B cell (primary cell): ENCODE measurements at regions not wholly inside any gene's neighbourhood (a gene's known extent, or its start where the extent isn't known, plus 50 kb on each side); places are given as distances from the start of the nearest gene placed in this dataset.
"Not testable (repeated sequence)": the region's sequence is repeated elsewhere in the genome, so short reads cannot be mapped to it uniquely, and the experiment has no call there.

Experiments
- ATAC-seq: fragments of 200-7000 bp; cut with Tn5 transposase; one replicate; pipeline ENCODE4 v1.10.0; 2021; ENCODE audit warnings: low read depth, mild to moderate bottlenecking, moderate number of reproducible peaks, moderate library complexity
- CTCF ChIA-PET: fragments of 350-600 bp; sonication (Branson Sonifier 250); formaldehyde crosslinking; loops from one replicate; lab custom pipeline; 2021; ENCODE audit warnings: antibody characterized with exemption, inconsistent platforms; lab: Charles Lee
- POLR2A ChIA-PET: fragments of 350-600 bp; sonication (Branson Sonifier 250); formaldehyde crosslinking; loops from one replicate; lab custom pipeline; 2021; ENCODE audit warnings: antibody characterized with exemption; lab: Charles Lee
- DNase-seq: peaks from one replicate; pipeline ENCODE4 v3.0.0; 2013
- H2AFZ ChIP-seq: 2 replicates; pipeline ENCODE4 v1.6.1; 2012; ENCODE audit warnings: mild to moderate bottlenecking, low read depth, low read length; ENCODE audit not compliant: insufficient read depth, poor library complexity, severe bottlenecking
- H3K27ac ChIP-seq, 2 donors: 1 replicate in 1 of 2; 2 replicates in 1 of 2; pipeline ENCODE4 v1.5.1; 2012 to 2013; ENCODE audit warnings: low read length in 2 of 2, mild to moderate bottlenecking in 2 of 2, moderate library complexity in 1 of 2
- H3K27me3 ChIP-seq, 4 experiments: fragments of 200-600 bp in 1 of 4; sonication (generic) in 1 of 4; replicated peaks in 1 of 4; 1 replicate in 2 of 4; 2 replicates in 2 of 4; pipeline versions ENCODE4 v1.6.1 to v1.7.0; 2013 to 2016; ENCODE audit warnings: low read length in 3 of 4, mild to moderate bottlenecking in 2 of 4, mixed read lengths in 1 of 4, moderate library complexity in 1 of 4; ENCODE audit not compliant: insufficient read depth in 4 of 4, control insufficient read depth in 3 of 4; ENCODE audit errors: control extremely low read depth in 1 of 4
- H3K36me3 ChIP-seq, 2 experiments: replicated peaks in 1 of 2; 1 replicate in 1 of 2; 2 replicates in 1 of 2; pipeline versions ENCODE4 v1.6.1 to v1.7.1; 2013; ENCODE audit warnings: low read length in 1 of 2; ENCODE audit not compliant: insufficient read depth in 2 of 2, control insufficient read depth in 1 of 2; ENCODE audit errors: control extremely low read depth in 1 of 2, extremely low read depth in 1 of 2
- H3K4me1 ChIP-seq, 2 donors: fragments of 200-600 bp in 1 of 2; sonication (generic) in 1 of 2; 1 replicate in 1 of 2; 2 replicates in 1 of 2; pipeline versions ENCODE4 v1.5.1 to v1.6.1; 2013 to 2017; ENCODE audit warnings: low read length in 2 of 2; ENCODE audit not compliant: control insufficient read depth in 2 of 2, insufficient read depth in 2 of 2
- H3K4me2 ChIP-seq: replicated peaks from 2 replicates; pipeline ENCODE3; 2012; ENCODE audit warnings: mild to moderate bottlenecking, low read depth, low read length; ENCODE audit not compliant: poor library complexity, severe bottlenecking
- H3K4me3 ChIP-seq, 5 experiments: fragments of 200-600 bp in 1 of 5; sonication (generic) in 1 of 5; 1 replicate in 3 of 5; 2 replicates in 2 of 5; pipeline versions ENCODE4 v1.5.1 to v1.7.0; 2011 to 2016; ENCODE audit warnings: low read length in 4 of 5, mild to moderate bottlenecking in 4 of 5, low read depth in 2 of 5, control low read depth in 1 of 5, moderate library complexity in 1 of 5; ENCODE audit not compliant: insufficient read depth in 1 of 5; ENCODE audit errors: control extremely low read depth in 1 of 5, extremely low read depth in 1 of 5
- H3K79me2 ChIP-seq: fragments of 200-600 bp; sonication (generic); one replicate; pipeline ENCODE4 v1.6.0; 2016; ENCODE audit warnings: low read length; ENCODE audit not compliant: control insufficient read depth, insufficient read depth
- H3K9ac ChIP-seq: fragments of 200-600 bp; sonication (generic); 2 replicates; pipeline ENCODE4 v1.6.1; 2017; ENCODE audit warnings: mild to moderate bottlenecking, low read length, moderate library complexity
- H3K9me3 ChIP-seq, 3 donors: one replicate each; pipeline versions ENCODE4 v1.6.1 to v1.7.1; 2013; ENCODE audit warnings: low read length in 2 of 3; ENCODE audit not compliant: control insufficient read depth in 2 of 3, insufficient read depth in 1 of 3; ENCODE audit errors: control extremely low read depth in 1 of 3
- H4K20me1 ChIP-seq: 2 replicates; pipeline ENCODE4 v1.6.0; 2012; ENCODE audit warnings: mild to moderate bottlenecking, low read length; ENCODE audit not compliant: insufficient read depth, control insufficient read depth, poor library complexity, severe bottlenecking
- H3K27ac Mint-ChIP-seq: one replicate; pipeline ENCODE4 v1.8.0; 2021; ENCODE audit warnings: mixed read lengths
- H3K27me3 Mint-ChIP-seq: one replicate; pipeline ENCODE4 v1.8.0; 2021; ENCODE audit warnings: mixed read lengths
- H3K4me1 Mint-ChIP-seq: one replicate; pipeline ENCODE4 v1.8.0; 2021; ENCODE audit warnings: mixed read lengths
- H3K4me3 Mint-ChIP-seq: one replicate; pipeline ENCODE4 v1.8.0; 2021; ENCODE audit warnings: mixed read lengths
- H3K9me3 Mint-ChIP-seq: one replicate; pipeline ENCODE4 v1.8.0; 2022; ENCODE audit warnings: mixed read lengths; ENCODE audit not compliant: insufficient read depth
- CTCF ChIP-seq: fragments of 200-600 bp; IDR thresholded peaks from one replicate; pipeline ENCODE4 v1.8.0; 2022; ENCODE audit warnings: antibody characterized with exemption, mild to moderate bottlenecking
- EZH2 ChIP-seq: IDR thresholded peaks from 2 replicates; pipeline ENCODE4 v1.6.1; 2012; ENCODE audit warnings: borderline replicate concordance, low read depth, mild to moderate bottlenecking, moderate library complexity, low read length; ENCODE audit not compliant: insufficient read depth, poor library complexity, severe bottlenecking
- WGBS: methylation state at CpG from one replicate; pipeline ENCODE4 v1.1.5; 2013; ENCODE audit warnings: missing lambda C conversion rate; ENCODE audit not compliant: insufficient coverage; 5-methylcytosine and 5-hydroxymethylcytosine counted together
- intact Hi-C: fragments of 100-400 bp; cut with micrococcal nuclease; formaldehyde crosslinking; loops from one replicate; pipeline ENCODE4 v1.10.0; 2022

GRCh38 chr6:81950877-81951276 is 198.4 kb upstream of the TENT5A start:
- Mint-ChIP-seq H3K9me3 (no peaks in the 10 kb centered on the region), H3K27me3 (no peaks in the 10 kb centered on the region), H3K4me1 (no peaks in the 10 kb centered on the region), H3K27ac (no peak overlapping the region), H3K4me3 (no peak overlapping the region)
- intact Hi-C loops, result no loop called here
- no peaks in the 10 kb centered on the region for H3K4me1 ChIP-seq
- no peak overlapping the region for H3K27ac ChIP-seq
- no peak for DNase-seq
- no peaks in the 10 kb centered on the region for H3K79me2 ChIP-seq
- no peaks in the 10 kb centered on the region for H3K36me3 ChIP-seq
- H2AFZ ChIP-seq, result no peak overlapping the region
- H3K4me2 ChIP-seq, result no peak overlapping the region
- POLR2A ChIA-PET, result no interaction called here
- no peaks in the 10 kb centered on the region for H4K20me1 ChIP-seq
- ATAC-seq, result no peak
- no peaks in the 10 kb centered on the region for H3K27me3 ChIP-seq
- CTCF ChIA-PET, result no interaction called here
- H3K4me3 ChIP-seq, result no peak overlapping the region
- no peaks in the 10 kb centered on the region for H3K9me3 ChIP-seq
- no CpG with 5 or more reads among the region's 1 CpG for WGBS
- H3K9ac ChIP-seq, result no peak overlapping the region
- TF ChIP-seq EZH2 (no peak), CTCF (no peak)

GRCh38 chr6:81948861-81949260 is 196.4 kb upstream of the TENT5A start:
- H3K4me1 Mint-ChIP-seq, result no peaks in the 10 kb centered on the region
- Histone ChIP-seq H3K79me2 (no peaks in the 10 kb centered on the region), H4K20me1 (no peaks in the 10 kb centered on the region), H3K4me3 (no peak overlapping the region), H2AFZ (no peak overlapping the region), H3K27me3 (no peaks in the 10 kb centered on the region), H3K9ac (no peak overlapping the region), H3K4me1 (no peaks in the 10 kb centered on the region), H3K27ac (no peak overlapping the region), H3K4me2 (no peak overlapping the region), H3K36me3 (no peaks in the 10 kb centered on the region), H3K9me3 (no peaks in the 10 kb centered on the region)
- H3K27ac Mint-ChIP-seq, result no peak overlapping the region
- ATAC-seq, result no peak
- no peak overlapping the region for H3K4me3 Mint-ChIP-seq
- intact Hi-C loops, result no loop called here
- DNase-seq, result no peak
- ChIA-PET CTCF (no interaction called here), POLR2A (no interaction called here)
- no peaks in the 10 kb centered on the region for H3K27me3 Mint-ChIP-seq
- TF ChIP-seq EZH2 (no peak), CTCF (no peak)
- H3K9me3 Mint-ChIP-seq, result no peaks in the 10 kb centered on the region

- POLR2A ChIA-PET, H3K27ac Mint-ChIP-seq: not testable (repeated sequence)
These were observed 195.7 kb upstream of the TENT5A start for GRCh38 chr6:81948196-81948595.

More at GRCh38 chr6:81948196-81948595, 195.7 kb upstream of the TENT5A start:
- H3K9ac ChIP-seq, H2AFZ ChIP-seq, H3K4me3 ChIP-seq, H3K4me2 ChIP-seq, H3K9me3 ChIP-seq, H3K4me1 Mint-ChIP-seq, H3K9me3 Mint-ChIP-seq, H3K36me3 ChIP-seq, ATAC-seq, H3K4me3 Mint-ChIP-seq, H3K4me1 ChIP-seq, H3K27me3 ChIP-seq, H3K27me3 Mint-ChIP-seq, H3K79me2 ChIP-seq, DNase-seq, H4K20me1 ChIP-seq, H3K27ac ChIP-seq, intact Hi-C loops, CTCF ChIA-PET: not testable (repeated sequence)
- 78% methylated on average over 2 of the region's 4 CpGs for WGBS
